HG03103 (cell line): ENCODE measurements at regions not wholly inside any gene's neighbourhood (a gene's known extent, or its start where the extent isn't known, plus 50 kb on each side); places are given as distances from the start of the nearest gene placed in this dataset.
"Not testable (repeated sequence)": the region's sequence is repeated elsewhere in the genome, so short reads cannot be mapped to it uniquely, and the experiment has no call there.

Experiments
- ATAC-seq: cut with Tn5 transposase; IDR thresholded peaks from one replicate; pipeline ENCODE4 v1.9.1; 2021; ENCODE audit warnings: low read depth; ENCODE audit not compliant: unreplicated experiment

- ATAC-seq, result no peak
Observed at GRCh38 chr6:102853249-102853955, 1459.9 kb downstream of the GRIK2 start.

GRCh38 chr6:102848796-102849195 is 1455.3 kb downstream of the GRIK2 start:
- no peak for ATAC-seq

GRCh38 chr6:102848210-102848609 is 1454.7 kb downstream of the GRIK2 start:
- ATAC-seq, result no peak

- no peak for ATAC-seq
Observed at GRCh38 chr6:102841060-102841459, 1447.6 kb downstream of the GRIK2 start.

GRCh38 chr6:102832021-102832420 is 1438.5 kb downstream of the GRIK2 start:
- no peak for ATAC-seq

DNA sequence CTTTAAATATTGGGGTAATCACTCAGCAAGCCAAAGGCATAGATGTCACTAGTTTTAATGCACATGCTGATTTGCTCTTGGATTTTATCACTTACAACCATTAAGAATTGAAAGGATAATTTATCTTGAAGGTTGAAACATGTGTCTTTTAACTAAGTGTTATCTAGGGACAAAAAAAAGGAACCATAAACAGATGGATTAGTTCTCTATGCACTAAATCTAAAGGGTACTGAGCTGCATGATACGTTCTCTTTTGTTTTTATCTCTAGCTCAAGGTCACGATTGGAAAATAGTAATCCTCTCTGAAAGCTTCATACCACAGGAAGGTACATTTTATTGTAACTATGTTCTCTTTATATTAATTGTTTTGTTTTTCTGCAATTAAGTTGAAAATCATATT is 1426.6 kb downstream of the GRIK2 start:
- ATAC-seq, result no peak

GRCh38 chr6:102815207-102815606 is 1421.7 kb downstream of the GRIK2 start:
- ATAC-seq, result no peak

DNA sequence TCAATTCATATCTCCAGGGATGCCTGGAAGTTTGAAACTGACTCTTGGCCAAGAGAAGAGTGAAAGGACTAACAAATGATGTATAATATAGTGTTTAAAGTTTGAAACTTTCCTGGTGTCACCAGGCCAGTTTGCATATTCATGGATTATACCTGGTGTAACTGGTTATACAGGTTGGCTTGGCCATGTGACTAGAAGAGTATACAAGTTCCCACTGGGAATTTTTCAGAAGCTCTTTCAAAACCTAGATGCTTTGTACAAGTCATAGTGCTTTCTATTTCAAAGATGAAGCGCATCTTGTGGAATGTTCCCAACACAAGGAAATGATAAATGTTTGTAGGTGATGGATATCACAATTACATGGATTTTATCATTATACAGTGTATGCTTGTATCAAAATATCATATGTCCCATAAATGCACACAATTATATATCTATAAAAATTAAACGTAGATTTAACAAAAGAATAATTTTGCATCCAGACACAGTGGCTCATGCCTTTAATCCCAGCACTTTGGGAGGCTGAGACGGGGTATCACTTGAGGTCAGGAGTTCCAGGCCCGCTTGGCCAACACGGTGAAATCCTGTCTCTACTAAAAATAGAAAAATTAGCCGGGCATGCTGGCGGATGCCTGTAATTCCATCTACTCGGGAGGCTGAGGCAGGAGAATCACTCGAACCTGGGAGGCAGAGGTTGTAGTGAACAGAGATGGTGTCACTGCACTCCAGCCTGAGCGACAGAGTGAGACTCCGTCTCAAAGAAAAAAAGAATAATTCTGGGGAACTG is 1420.2 kb downstream of the GRIK2 start:
- no peak for ATAC-seq

DNA sequence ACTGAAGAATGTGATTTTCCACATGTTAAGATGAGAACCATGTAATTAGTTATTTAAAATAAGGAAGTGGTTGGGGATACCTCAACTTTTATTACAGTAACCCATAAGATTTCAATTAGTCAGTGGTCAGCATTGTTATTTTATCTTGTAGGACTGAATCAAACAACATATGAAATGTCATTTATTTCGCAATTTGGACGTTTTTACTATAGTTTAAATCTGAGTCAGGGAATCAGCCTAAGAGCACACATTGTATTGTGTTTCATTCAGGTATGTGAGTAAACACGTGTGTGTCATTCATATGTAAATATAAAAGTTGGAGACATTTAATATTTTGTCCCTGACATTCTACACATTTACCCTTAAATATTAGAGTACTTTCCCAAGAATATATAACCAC is 1418.7 kb downstream of the GRIK2 start:
- no peak for ATAC-seq

GRCh38 chr6:102808944-102809505 is 1415.5 kb downstream of the GRIK2 start:
- not testable (repeated sequence) for ATAC-seq

GRCh38 chr6:102799051-102799450 is 1405.5 kb downstream of the GRIK2 start:
- ATAC-seq, result no peak

DNA sequence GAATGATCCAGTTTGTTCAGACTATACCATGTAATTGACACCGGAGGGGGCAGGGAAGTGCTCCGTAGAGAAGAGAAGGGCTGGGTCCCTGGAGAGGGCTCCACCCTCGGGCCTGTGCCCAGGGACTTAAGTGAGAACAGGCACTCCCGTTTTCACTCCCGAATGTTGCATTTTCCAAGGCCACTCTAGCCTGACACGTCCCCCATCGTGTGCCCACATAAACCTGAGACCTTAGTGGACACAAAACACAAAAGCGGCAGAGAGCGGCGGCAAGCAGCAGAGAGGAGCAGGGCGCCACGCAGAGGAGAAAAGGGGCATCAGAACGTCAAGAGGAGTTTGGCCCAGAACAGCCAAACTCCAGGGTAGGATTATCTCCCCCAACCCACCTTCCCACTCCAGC is 1405.1 kb downstream of the GRIK2 start:
- no peak for ATAC-seq

DNA sequence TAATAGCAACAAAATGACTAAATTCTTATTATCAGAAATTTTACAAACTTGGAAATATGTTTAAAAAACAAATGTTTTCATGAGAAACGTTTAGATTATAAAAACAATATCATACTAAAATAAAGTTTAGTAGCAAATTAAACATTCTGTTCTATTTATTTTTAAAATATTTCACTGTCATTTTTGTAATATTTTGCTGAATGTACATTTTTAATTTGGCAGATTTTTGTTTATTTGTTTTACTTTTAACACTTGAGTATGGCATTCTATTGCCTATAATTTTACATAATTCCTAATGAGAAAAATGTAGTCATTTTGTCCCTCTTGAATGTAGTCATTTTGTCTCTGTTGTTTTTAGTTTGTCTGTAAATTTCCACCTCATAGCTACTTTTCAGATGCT is 1400.2 kb downstream of the GRIK2 start:
- ATAC-seq, result no peak

DNA sequence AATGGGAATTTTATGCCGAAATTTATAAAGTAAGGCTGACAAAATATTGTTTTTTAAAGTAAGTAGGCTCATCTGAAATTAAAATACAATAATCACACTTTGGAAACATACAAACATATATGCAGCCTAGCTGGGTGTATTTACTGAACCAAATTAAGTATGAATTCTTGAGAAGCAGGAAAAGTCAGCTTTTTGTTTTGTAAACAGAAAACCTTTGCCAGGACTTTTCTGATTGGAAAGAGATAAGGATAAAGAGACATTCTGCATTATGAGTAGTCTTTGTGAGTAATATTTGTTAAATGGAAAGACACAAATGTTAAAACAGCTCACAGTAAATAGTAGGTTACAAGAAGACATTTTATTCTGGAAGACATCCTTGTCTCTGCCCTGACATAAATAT is 1380.8 kb downstream of the GRIK2 start:
- ATAC-seq, result no peak

GRCh38 chr6:102773636-102774035 is 1380.1 kb downstream of the GRIK2 start:
- ATAC-seq, result no peak

- ATAC-seq, result no peak
Observed at GRCh38 chr6:102766963-102767362, 1373.5 kb downstream of the GRIK2 start.

DNA sequence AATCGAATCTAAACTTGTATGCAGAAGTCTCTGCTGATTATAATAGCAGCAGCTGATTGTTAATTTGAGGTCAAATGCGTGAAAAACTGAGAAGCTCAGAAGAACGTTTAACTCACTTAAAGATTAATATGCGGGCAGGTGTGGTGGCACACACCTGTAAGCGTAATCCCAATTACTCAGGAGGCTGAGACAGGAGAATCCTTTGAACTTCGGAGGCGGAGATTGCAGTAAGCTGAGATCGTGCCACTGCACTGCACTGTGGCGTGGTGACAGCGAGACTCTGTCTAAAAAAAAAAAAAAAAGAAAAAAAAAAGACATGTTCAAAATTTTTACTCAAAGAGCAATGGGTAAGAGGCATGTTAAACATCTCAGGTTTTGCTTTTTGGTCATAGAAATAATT is 1370.8 kb downstream of the GRIK2 start:
- ATAC-seq, result no peak

DNA sequence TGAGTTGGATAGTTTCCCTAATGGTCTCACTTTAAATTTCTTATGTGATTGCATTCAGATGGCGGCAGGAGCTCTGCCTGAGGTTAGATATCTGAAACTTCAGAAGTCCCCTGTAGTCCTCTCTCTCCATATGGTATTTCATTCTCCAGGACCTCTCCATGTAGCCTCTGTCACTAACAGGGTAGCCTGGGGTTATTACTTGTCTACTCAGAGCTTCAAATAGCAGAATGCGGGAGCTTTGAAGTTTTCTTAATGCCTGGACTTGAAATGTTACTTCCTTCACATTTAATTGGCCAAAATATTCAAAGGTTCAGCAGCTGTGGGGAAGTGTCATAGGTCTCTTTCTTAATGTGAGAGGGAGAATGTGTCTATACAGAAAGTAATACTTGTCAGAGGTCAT is 1370.4 kb downstream of the GRIK2 start:
- no peak for ATAC-seq

DNA sequence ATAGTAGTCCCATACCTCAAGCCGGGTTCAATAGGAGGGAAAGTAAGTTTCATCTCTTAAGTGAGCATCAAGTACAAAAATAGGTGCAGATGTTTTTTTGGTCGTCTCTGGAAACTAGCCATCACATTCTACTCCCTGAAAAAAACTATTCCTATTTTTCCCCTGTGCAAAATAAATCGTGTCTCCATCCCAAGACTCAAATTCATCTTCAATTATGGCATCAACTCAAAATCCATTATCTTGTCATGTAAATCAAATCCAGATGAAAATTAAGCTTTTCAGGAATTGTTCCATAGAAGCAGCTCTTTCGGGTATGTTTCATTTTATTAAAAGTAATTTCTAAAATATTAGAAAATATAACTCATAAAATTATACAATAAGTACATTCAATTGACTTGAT is 1368.4 kb downstream of the GRIK2 start:
- no peak for ATAC-seq

DNA sequence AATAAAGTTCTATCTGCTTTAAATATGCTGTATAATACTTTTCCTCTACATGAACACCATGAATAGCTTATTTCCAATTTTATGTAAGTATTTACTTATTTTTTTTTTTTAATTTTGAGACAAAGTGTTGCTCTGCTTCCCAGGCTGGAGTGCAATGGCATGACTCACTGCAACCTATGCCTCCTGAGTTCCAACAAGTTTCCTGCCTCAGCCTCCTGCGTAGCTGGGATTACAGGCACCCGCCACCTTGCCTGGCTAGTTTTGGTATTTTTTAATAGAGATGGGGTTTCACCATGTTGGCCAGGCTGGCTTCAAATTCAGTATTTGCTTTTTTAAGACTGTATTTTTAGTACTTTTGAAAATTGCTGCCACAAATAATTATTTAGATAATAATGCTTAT is 1365.9 kb downstream of the GRIK2 start:
- ATAC-seq, result no peak

DNA sequence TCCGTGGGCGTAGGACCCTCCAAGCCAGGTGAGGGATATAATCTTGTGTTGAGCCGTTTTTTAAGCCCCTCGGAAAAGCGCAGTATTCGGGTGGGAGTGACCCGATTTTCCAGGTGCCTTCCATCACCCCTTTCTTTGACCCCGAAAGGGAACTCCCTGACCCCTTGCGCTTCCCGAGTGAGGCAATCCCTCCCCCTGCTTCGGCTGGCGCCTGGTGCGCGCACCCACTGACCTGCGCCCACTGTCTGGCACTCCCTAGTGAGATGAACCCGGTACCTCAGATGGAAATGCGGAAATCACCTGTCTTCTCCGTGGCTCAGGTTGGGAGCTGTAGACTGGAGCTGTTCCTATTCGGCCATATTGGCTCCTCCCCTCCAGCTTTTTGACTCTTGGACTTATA is 1365.0 kb downstream of the GRIK2 start:
- ATAC-seq, result not testable (repeated sequence)
